ENCODE measurements at regions not wholly inside any gene's neighbourhood (a gene's known extent, or its start where the extent isn't known, plus 50 kb on each side); places are given as distances from the start of the nearest gene placed in this dataset.

- peak; percentile 42 for DNase-seq
These were observed 105.6 kb downstream of the SPRY2 start for GRCh38 chr13:80235166-80235966.

- DNase-seq = no peak
These were observed 113.3 kb downstream of the SPRY2 start for GRCh38 chr13:80227645-80228044.

DNA sequence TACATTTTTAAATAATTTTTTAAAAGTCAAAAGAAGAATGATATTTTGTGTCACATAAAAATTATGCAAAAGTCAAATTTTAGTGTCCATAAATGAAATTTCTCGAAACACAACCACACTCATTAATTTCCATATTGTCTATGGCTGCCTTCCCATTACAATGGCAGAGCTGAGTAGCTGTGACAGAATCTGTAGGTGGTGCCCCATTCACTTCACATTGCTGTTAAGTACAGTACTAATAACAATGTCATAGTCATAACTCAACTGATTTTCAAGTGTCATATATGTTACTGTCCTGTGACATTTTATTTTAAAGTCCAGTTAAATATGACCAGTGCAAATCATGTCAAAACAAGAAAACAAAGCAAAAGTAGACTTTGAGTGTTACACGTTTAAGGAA, 114.3 kb downstream of the SPRY2 start:
- no peak for DNase-seq

GRCh38 chr13:80224468-80224867, 116.5 kb downstream of the SPRY2 start:
- DNase-seq = no peak

DNA sequence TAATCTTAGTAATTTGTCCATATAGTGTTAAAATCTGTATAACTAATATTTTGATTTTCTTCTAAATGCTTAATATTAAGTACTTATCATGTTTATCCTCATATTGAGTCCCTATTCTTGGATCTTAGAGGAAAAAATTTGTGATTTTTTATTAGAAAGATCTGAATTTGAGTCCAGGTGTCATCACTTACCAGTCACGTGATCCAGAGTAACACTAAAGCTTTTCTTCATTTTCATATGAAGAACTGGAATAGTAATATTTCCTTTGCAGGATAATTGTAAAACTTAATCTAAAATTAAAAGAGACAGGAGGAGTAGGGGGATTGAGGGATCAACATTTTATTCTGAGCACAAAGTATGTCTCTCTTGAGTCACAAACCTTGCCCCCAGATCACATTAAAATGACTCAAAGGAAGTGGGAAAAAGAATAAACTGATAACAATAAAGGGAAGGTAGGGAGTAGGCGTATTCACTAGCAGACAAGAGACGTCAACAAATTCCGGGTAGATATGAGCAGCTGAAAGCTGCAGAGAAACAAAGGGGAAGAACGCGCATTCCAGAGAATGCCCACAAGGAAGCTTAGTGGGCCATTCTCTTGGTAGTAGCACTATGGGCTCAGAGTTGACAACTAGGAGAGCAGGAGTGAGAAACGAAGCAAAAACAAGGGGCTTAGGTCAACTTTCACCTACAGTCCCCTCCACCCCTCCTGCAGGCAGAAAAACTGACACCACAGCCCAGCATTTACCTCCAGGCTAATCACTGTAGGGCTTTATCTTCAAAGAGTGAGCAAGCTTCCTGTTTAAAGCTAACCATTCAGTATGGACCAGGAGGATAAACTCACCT, 123.1 kb downstream of the SPRY2 start:
- DNase-seq = no peak

GRCh38 chr13:80215368-80215767, 125.6 kb downstream of the SPRY2 start:
- no peak for DNase-seq

DNA sequence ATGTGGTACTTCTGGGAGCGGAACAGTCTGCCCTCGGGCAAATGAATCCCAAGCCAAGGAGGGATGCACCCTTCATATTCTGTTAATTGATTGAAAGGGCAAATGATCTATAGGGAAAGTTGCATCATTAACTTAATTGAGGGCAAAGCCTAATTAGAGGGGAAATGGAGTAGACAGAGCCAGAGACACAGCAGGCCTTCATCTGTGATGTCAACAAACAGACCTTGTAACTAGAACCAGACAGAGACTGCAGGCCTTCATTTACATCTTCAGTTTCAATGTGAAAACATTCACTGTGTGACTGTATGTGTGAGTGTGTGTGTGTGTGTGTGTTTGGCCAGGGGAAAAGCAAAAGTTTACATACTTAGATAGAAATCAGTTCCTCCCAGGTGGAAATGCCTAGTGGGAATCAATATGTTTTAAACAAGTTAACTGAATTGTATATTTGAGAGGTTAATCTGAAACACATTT, 126.4 kb downstream of the SPRY2 start:
- no peak for DNase-seq

GRCh38 chr13:80214050-80214449, 126.9 kb downstream of the SPRY2 start:
- DNase-seq = no peak

DNA sequence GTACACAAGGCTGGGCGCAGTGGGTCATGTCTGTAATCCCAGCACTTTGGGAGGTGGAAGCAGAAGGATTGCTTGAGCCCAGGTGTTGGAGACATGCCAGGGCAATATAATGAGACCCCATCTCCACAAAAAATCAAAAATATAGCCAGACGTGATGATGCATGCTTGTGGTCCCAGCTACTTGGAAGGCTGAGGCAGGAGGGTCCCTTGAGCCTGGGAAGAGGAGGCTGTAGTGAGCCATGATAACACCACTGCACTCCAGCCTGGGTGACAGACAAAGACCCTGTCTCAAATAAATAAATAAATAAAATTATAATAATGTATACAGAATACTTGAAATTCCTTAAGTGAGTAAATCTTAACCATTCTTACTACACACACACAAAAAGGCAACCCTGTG, 127.7 kb downstream of the SPRY2 start:
- no peak for DNase-seq

GRCh38 chr13:80211566-80211965, 129.4 kb downstream of the SPRY2 start:
- no peak for DNase-seq

DNA sequence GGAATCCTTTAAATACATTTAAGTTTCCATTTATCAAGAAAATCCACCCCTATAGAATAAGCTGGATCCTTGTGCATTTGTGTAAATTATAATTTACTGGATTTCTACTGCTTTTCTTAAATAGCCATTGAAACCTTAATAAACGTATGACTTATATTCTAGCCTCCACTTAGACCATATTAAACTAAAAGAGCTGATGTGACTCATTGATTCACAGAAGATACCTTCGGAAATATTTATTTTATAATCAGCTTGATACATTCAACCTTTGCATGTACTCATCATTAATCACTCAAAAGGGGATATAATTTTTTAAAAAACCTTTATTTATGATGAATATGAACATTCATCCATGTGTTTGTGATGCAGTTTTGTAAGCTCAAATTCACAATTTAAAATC, 136.3 kb downstream of the SPRY2 start:
- no peak for DNase-seq

DNA sequence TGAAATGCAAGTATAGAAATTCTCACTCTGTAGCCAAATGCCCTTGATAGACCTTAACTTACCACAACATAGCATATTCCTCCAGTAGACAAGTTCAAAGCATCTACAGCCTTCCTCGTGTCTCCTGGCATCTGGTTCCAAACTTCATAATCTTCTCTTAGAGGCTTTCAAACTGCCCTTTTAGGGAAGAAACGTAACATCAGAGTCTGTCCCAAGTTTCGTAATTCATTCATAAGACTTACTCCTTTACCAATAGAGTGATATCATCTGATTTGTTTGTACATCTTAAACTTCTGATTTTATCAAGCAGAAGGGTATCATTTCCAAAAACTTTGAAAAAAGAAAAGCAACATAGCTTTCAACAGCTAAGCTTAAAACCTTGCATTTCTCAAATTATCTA, 137.4 kb downstream of the SPRY2 start:
- no peak for DNase-seq

GRCh38 chr13:80201694-80202468, 139.0 kb downstream of the SPRY2 start:
- DNase-seq = no peak

DNA sequence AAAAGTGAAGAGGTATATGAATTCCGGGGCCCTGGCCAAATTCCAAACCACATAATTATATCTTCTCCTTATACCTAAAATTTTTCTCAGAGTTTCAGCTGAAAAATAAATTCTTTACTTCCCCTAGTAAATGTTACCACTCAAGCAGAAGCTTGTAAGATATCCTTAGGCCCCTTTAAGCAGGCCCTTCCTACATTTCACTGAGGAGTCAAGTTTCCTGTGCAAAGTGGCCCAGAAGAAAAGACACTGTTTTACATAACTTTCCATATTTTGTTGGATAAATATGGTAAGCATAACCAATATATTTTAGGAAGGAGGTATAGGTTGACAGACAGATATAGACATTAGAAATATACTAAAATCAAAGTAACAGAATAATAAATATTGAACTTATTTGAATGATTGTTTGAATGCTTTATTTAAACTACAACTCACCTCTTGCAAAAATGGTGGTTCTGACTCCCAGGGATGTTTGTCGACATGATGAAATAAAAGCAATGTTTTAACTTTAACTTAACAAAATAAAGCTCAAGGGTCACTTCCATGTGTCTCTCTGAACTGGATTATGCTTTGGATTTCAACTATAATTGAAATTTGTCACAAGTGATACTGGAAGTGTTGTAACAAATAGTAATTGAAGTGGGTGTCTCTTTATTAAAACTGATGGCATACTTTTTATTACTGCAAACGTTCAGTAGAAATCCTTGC, 141.2 kb downstream of the SPRY2 start:
- no peak for DNase-seq

GRCh38 chr13:80199067-80199466, 141.9 kb downstream of the SPRY2 start:
- no peak for DNase-seq

DNA sequence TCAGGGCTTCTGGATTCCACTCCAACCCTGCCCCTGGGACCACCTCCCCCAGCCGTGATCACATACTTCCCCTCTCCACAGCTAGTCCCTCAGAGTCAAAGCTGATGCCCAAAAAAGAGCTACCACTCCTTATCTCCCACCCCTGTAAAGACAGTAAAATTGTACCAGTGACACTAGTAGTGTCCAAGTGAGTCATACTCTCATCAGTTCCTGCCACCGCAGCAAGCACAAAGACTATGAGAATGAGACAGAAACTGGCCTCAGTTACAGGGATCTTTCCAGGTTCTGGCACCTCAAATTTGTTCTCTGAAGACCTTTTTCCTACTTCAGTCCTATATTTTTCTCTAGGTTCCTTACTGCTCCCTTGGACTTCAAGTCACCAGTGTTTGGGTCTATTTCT, 144.2 kb downstream of the SPRY2 start:
- no peak for DNase-seq

DNA sequence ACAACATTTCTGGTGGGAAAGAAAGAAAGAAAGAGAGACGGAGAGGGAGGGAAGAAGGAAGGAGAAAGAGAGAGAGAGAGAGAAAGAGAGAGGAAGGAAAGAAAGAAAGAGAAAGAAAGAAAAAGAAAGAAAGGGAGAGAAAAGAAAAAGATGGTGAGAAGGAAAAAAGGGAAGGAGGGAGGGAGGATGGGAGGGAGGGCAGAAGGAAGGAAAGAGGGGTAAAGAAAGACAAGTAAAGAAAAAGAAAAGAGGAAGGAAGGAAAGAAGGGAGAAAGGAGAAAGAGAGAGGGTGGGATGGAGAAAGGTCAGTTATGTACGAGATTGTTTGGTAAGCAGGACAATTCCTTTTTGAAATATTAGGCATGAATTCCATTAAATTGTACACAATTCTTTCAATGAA, 145.3 kb downstream of the SPRY2 start:
- DNase-seq = no peak

- DNase-seq = no peak
These were observed 150.9 kb downstream of the SPRY2 start for GRCh38 chr13:80189889-80190597.

DNA sequence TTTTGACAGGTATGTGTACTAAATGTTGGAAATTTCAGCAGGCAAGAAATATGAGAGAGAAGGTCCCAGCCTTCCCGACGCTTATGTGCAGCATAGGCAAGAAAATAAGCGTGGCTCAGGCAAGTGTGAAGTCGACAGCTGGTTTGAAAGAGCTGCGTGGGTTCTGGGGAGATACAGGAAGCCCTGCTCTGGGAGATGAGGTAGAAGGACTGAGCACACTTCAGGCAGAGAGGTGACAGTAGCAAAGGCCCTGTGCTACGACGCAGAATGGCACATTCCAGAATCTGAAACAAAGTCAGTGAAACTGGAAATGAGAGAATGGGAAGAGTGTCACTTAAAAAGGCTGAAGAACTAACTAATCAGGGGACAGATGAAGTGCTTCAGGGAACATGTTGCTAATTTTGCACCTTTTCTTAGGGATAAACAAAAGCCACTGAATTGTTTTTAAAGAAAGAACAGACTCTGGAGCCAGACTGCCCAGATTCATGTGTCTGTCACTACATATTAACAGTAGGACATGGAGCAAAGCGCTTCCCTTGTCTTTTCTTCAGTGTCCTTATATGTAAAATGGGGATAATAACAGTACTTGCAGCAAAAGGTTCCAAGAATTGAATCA, 160.1 kb downstream of the SPRY2 start:
- DNase-seq = no peak

GRCh38 chr13:80177327-80177726, 163.6 kb downstream of the SPRY2 start:
- DNase-seq = no peak

GRCh38 chr13:80173224-80173623, 167.7 kb downstream of the SPRY2 start:
- no peak for DNase-seq

- DNase-seq = no peak
These were observed 169.8 kb downstream of the SPRY2 start for GRCh38 chr13:80171096-80171495.

Measured in hematopoietic multipotent progenitor cell treated with erythropoietin and hydrocortisone succinate and interleukin-3 and kit ligand, for 4 days (in vitro differentiated cells).